ENCODE measurements at regions not wholly inside any gene's neighbourhood (a gene's known extent, or its start where the extent isn't known, plus 50 kb on each side); places are given as distances from the start of the nearest gene placed in this dataset.

DNA sequence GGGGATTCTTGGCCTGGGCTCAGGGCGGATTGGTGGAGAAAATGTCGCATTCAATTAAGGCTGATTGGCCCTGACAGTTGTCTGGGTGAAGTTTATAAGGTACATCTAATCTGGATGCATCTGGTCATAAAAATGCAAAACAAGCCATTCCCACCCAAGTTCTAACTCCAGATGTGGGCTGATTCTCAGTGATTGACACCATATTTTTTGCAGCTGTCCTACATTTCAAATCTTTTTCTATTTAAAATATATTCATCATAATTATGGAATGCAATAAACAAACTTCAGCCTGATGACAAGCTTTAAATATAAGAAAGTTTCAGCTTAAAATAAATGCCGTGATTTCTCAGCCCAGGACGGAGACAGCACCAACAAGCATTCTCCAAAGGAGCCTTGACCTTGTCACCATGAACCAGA lies 146.4 kb upstream of the SMIM23 start:
- Histone ChIP-seq H3K4me3 (ENCODE audit: insufficient read depth, low read length) (no peak overlapping the region), H3K4me1 (ENCODE audit: insufficient read depth, low read length) (peaks cover 3% of the 10 kb centered on the region), H3K4me2 (ENCODE audit: insufficient read depth, low read length) (no peak overlapping the region), H4K20me1 (ENCODE audit: insufficient read depth, low read length) (peaks cover 3% of the 10 kb centered on the region), H3K79me2 (ENCODE audit: insufficient read depth, low read length) (no peaks in the 10 kb centered on the region), H2AFZ (ENCODE audit: low read length) (no peak overlapping the region), H3K9me3 (ENCODE audit: low read depth, low read length) (no peaks in the 10 kb centered on the region), H3K27ac (ENCODE audit: low read depth, low read length) (no peak overlapping the region), H3K27me3 (ENCODE audit: insufficient read depth, low read length) (peaks cover 32% of the 10 kb centered on the region), H3K36me3 (ENCODE audit: insufficient read depth, low read length) (no peaks in the 10 kb centered on the region)
- TF ChIP-seq, protein P1, sequence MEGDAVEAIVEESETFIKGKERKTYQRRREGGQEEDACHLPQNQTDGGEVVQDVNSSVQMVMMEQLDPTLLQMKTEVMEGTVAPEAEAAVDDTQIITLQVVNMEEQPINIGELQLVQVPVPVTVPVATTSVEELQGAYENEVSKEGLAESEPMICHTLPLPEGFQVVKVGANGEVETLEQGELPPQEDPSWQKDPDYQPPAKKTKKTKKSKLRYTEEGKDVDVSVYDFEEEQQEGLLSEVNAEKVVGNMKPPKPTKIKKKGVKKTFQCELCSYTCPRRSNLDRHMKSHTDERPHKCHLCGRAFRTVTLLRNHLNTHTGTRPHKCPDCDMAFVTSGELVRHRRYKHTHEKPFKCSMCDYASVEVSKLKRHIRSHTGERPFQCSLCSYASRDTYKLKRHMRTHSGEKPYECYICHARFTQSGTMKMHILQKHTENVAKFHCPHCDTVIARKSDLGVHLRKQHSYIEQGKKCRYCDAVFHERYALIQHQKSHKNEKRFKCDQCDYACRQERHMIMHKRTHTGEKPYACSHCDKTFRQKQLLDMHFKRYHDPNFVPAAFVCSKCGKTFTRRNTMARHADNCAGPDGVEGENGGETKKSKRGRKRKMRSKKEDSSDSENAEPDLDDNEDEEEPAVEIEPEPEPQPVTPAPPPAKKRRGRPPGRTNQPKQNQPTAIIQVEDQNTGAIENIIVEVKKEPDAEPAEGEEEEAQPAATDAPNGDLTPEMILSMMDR (IDR thresholded peaks at IDR 0.05; ENCODE audit: extremely low read depth, low read depth, low read length) = no peak
- no peak for DNase-seq (ENCODE audit: insufficient read length, low spot score, missing footprints)

DNA sequence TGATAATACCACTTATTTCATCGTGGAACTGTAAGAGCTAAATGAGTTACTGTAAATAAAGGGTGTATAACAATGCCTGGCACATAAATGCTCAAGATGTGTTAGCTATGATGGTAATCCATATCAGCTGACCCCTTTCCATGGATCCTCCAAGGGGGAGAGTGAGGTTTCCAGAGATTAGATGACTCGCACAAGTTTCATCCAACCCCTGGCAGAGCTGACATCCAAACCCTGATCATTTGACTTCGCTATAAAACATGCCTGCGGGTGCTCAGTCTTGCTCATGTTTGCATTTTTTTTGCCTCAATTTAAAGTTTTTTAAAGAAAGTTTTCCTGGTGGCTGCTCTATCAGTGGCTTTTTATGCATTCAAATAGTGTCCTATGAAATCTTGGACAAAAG lies 145.7 kb upstream of the SMIM23 start:
- no peak overlapping the region for H3K4me2 ChIP-seq (ENCODE audit: insufficient read depth, low read length)
- no peak overlapping the region for H3K4me3 ChIP-seq (ENCODE audit: insufficient read depth, low read length)
- DNase-seq (ENCODE audit: insufficient read length, low spot score, missing footprints) = no peak
- no peak overlapping the region for H2AFZ ChIP-seq (ENCODE audit: low read length)
- H3K9me3 ChIP-seq (ENCODE audit: low read depth, low read length) = no peaks in the 10 kb centered on the region
- no peak overlapping the region for H3K27ac ChIP-seq (ENCODE audit: low read depth, low read length)
- H4K20me1 ChIP-seq (ENCODE audit: insufficient read depth, low read length) = peaks cover 3% of the 10 kb centered on the region
- no peaks in the 10 kb centered on the region for H3K79me2 ChIP-seq (ENCODE audit: insufficient read depth, low read length)
- peaks cover 25% of the 10 kb centered on the region for H3K27me3 ChIP-seq (ENCODE audit: insufficient read depth, low read length)
- H3K4me1 ChIP-seq (ENCODE audit: insufficient read depth, low read length) = peaks cover 3% of the 10 kb centered on the region
- TF ChIP-seq, protein P1 (IDR thresholded peaks at IDR 0.05; ENCODE audit: extremely low read depth, low read depth, low read length) = no peak
- no peaks in the 10 kb centered on the region for H3K36me3 ChIP-seq (ENCODE audit: insufficient read depth, low read length)

DNA sequence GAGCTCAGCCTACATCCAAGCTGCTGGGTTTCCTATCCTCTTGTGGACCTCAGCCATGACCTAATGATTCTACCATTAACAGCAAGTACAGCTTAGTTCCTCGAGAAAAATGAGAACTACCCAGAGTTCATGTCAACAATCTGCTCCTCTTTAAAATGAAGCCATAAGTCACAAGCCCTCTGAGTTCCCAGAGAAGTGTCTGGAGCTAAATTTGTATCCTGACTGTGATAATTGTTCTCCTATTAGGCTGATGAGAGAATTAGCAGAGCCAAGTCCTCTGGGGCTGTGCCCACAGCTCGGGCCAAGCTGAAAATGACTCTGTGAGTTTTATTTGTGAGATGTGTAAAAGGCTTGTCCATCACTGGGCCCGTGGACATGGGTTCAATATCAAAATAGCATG lies 145.1 kb upstream of the SMIM23 start:
- no peak overlapping the region for H3K27ac ChIP-seq (ENCODE audit: low read depth, low read length)
- H3K27me3 ChIP-seq (ENCODE audit: insufficient read depth, low read length) = peaks cover 22% of the 10 kb centered on the region
- no peak overlapping the region for H3K4me3 ChIP-seq (ENCODE audit: insufficient read depth, low read length)
- no peak overlapping the region for H2AFZ ChIP-seq (ENCODE audit: low read length)
- peaks cover 3% of the 10 kb centered on the region for H4K20me1 ChIP-seq (ENCODE audit: insufficient read depth, low read length)
- H3K36me3 ChIP-seq (ENCODE audit: insufficient read depth, low read length) = no peaks in the 10 kb centered on the region
- no peak overlapping the region for H3K4me2 ChIP-seq (ENCODE audit: insufficient read depth, low read length)
- no peaks in the 10 kb centered on the region for H3K9me3 ChIP-seq (ENCODE audit: low read depth, low read length)
- peaks cover 3% of the 10 kb centered on the region for H3K4me1 ChIP-seq (ENCODE audit: insufficient read depth, low read length)
- DNase-seq (ENCODE audit: insufficient read length, low spot score, missing footprints) = no peak
- TF ChIP-seq, protein P1 (IDR thresholded peaks at IDR 0.05; ENCODE audit: extremely low read depth, low read depth, low read length) = no peak
- H3K79me2 ChIP-seq (ENCODE audit: insufficient read depth, low read length) = no peaks in the 10 kb centered on the region

DNA sequence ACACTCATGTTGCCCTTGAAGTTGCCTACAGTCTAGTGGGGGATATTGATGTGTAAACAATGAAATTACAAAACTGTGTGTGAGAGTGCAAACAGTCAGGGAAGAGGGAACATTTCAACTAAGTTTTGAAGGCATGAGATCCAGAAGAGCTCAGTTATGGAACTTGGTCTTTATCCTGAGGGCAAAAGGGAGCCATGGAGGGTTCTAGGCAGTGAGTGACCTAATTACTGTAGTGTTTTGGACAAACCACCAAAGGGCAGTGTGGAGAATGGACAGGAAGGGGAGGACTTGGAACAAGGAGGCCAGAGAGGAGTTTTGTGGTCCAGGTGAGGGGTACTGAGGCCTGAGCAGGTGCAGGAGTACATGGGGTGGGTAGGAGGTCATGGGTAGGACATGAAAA lies 143.7 kb upstream of the SMIM23 start:
- Histone ChIP-seq H3K4me3 (ENCODE audit: insufficient read depth, low read length) (no peak overlapping the region), H3K27me3 (ENCODE audit: insufficient read depth, low read length) (peaks cover 20% of the 10 kb centered on the region), H3K36me3 (ENCODE audit: insufficient read depth, low read length) (no peaks in the 10 kb centered on the region), H3K4me2 (ENCODE audit: insufficient read depth, low read length) (no peak overlapping the region), H3K9me3 (ENCODE audit: low read depth, low read length) (no peaks in the 10 kb centered on the region), H4K20me1 (ENCODE audit: insufficient read depth, low read length) (peaks cover 3% of the 10 kb centered on the region), H3K27ac (ENCODE audit: low read depth, low read length) (no peak overlapping the region), H2AFZ (ENCODE audit: low read length) (no peak overlapping the region), H3K79me2 (ENCODE audit: insufficient read depth, low read length) (no peaks in the 10 kb centered on the region), H3K4me1 (ENCODE audit: insufficient read depth, low read length) (peaks cover 3% of the 10 kb centered on the region)
- DNase-seq (ENCODE audit: insufficient read length, low spot score, missing footprints) = no peak
- TF ChIP-seq, protein P1 (IDR thresholded peaks at IDR 0.05; ENCODE audit: extremely low read depth, low read depth, low read length) = no peak
